Liver (tissue), 8 donors: ENCODE measurements at regions not wholly inside any gene's neighbourhood (a gene's known extent, or its start where the extent isn't known, plus 50 kb on each side); places are given as distances from the start of the nearest gene placed in this dataset.

Experiments
- DNase-seq: peaks from one replicate; pipeline ENCODE4 v3.0.0-alpha.2; 2017; ENCODE audit warnings: low spot score
- H3K27ac ChIP-seq, 2 donors: one replicate each; pipeline ENCODE4 v1.7.0; 2013; ENCODE audit warnings: inconsistent platforms in 2 of 2, low read length in 2 of 2, control low read depth in 1 of 2, low read depth in 1 of 2, mild to moderate bottlenecking in 1 of 2
- H3K27me3 ChIP-seq, 4 donors: one replicate each; pipeline versions ENCODE4 v1.6.1 to v1.7.0; 2013; ENCODE audit warnings: low read length in 3 of 4, inconsistent platforms in 1 of 4, mild to moderate bottlenecking in 1 of 4, moderate library complexity in 1 of 4; ENCODE audit not compliant: control insufficient read depth in 4 of 4, insufficient read depth in 4 of 4
- H3K36me3 ChIP-seq, 4 donors: one replicate each; pipeline versions ENCODE4 v1.6.1 to v1.7.0; 2013; ENCODE audit warnings: low read length in 3 of 4, mild to moderate bottlenecking in 3 of 4, low read depth in 1 of 4, moderate library complexity in 1 of 4; ENCODE audit not compliant: control insufficient read depth in 4 of 4, insufficient read depth in 3 of 4
- H3K4me1 ChIP-seq, 4 donors: one replicate each; pipeline versions ENCODE4 v1.6.1 to v1.7.0; 2013; ENCODE audit warnings: low read length in 3 of 4, mild to moderate bottlenecking in 3 of 4, moderate library complexity in 1 of 4; ENCODE audit not compliant: control insufficient read depth in 4 of 4, insufficient read depth in 4 of 4
- H3K4me3 ChIP-seq, 3 donors: one replicate each; pipeline versions ENCODE4 v1.6.1 to v1.7.0; 2013; ENCODE audit warnings: low read length in 3 of 3, control low read depth in 1 of 3, low read depth in 1 of 3, mild to moderate bottlenecking in 1 of 3
- H3K9ac ChIP-seq, 2 donors: one replicate each; pipeline ENCODE4 v1.7.0; 2013; ENCODE audit warnings: low read length in 2 of 2, mild to moderate bottlenecking in 2 of 2, moderate library complexity in 2 of 2, control low read depth in 1 of 2, low read depth in 1 of 2
- H3K9me3 ChIP-seq, 4 donors: one replicate each; pipeline versions ENCODE4 v1.6.1 to v1.7.0; 2013; ENCODE audit warnings: low read length in 3 of 4; ENCODE audit not compliant: control insufficient read depth in 4 of 4
- EGR1 ChIP-seq, 2 donors: IDR thresholded peaks; 2 replicates each; pipeline ENCODE4 v1.6.1; 2016 to 2018; ENCODE audit warnings: antibody characterized with exemption in 2 of 2, low read depth in 2 of 2
- FOXA1 ChIP-seq: IDR thresholded peaks from 2 replicates; pipeline ENCODE4 v1.6.1; 2016; ENCODE audit warnings: antibody characterized with exemption
- FOXA2 ChIP-seq: IDR thresholded peaks from 2 replicates; pipeline ENCODE4 v1.6.1; 2016; ENCODE audit warnings: antibody characterized with exemption
- GABPA ChIP-seq, 2 donors: IDR thresholded peaks in 1 of 2; conservative IDR thresholded peaks in 1 of 2; 2 replicates each; pipeline ENCODE4 v1.6.1; 2016; ENCODE audit warnings: antibody characterized with exemption in 2 of 2, mild to moderate bottlenecking in 1 of 2, moderate library complexity in 1 of 2
- HNF4A ChIP-seq, 2 donors: conservative IDR thresholded peaks; 2 replicates each; pipeline ENCODE4 v1.6.1; 2016; ENCODE audit warnings: antibody characterized with exemption in 2 of 2, mild to moderate bottlenecking in 2 of 2
- HNF4G ChIP-seq: IDR thresholded peaks from 2 replicates; pipeline ENCODE4 v1.6.1; 2016; ENCODE audit warnings: antibody characterized with exemption
- JUND ChIP-seq, 2 donors: IDR thresholded peaks; 2 replicates each; pipeline ENCODE4 v1.6.1; 2016; ENCODE audit warnings: antibody characterized with exemption in 2 of 2
- NR2F2 ChIP-seq: IDR thresholded peaks from 2 replicates; pipeline ENCODE4 v1.6.1; 2016; ENCODE audit warnings: antibody characterized with exemption
- RAD21 ChIP-seq, 2 donors: IDR thresholded peaks; 2 replicates each; pipeline ENCODE4 v1.6.1; 2016; ENCODE audit warnings: antibody characterized with exemption in 2 of 2, mild to moderate bottlenecking in 2 of 2
- RXRA ChIP-seq, 2 donors: IDR thresholded peaks; 2 replicates each; pipeline ENCODE4 v1.6.1; 2017 to 2018; ENCODE audit warnings: antibody characterized with exemption in 2 of 2, mild to moderate bottlenecking in 1 of 2
- SP1 ChIP-seq: IDR thresholded peaks from 2 replicates; pipeline ENCODE4 v1.6.1; 2018; ENCODE audit warnings: antibody characterized with exemption, mild to moderate bottlenecking
- TAF1 ChIP-seq: conservative IDR thresholded peaks from 2 replicates; pipeline ENCODE4 v1.6.1; 2016; ENCODE audit warnings: antibody characterized with exemption, mild to moderate bottlenecking
- YY1 ChIP-seq: IDR thresholded peaks from 2 replicates; pipeline ENCODE4 v1.6.1; 2016; ENCODE audit warnings: antibody characterized with exemption, mild to moderate bottlenecking
- WGBS: extraction: QIAGEN DNeasy Blood & Tissue Kit; methylation state at CpG from one replicate; pipeline ENCODE4 v1.1.7; 2013; 5-methylcytosine and 5-hydroxymethylcytosine counted together
- TF ChIP-seq, protein P1 (sequence below): IDR thresholded peaks from 2 replicates; pipeline ENCODE4 v1.6.1; 2016; ENCODE audit warnings: antibody characterized with exemption
- TF ChIP-seq, protein P2 (sequence below): fragments of 150-350 bp; IDR thresholded peaks from 2 replicates; pipeline ENCODE4 v1.5.1; 2017; ENCODE audit warnings: improper control_type of control experiment, low read depth, low read length; ENCODE audit not compliant: missing input control
- TF ChIP-seq, protein P3 (sequence below): IDR thresholded peaks from 2 replicates; pipeline ENCODE4 v1.6.1; 2016; ENCODE audit warnings: antibody characterized with exemption, mild to moderate bottlenecking
- TF ChIP-seq, protein P4 (sequence below): IDR thresholded peaks from 2 replicates; pipeline ENCODE4 v1.6.1; 2016; ENCODE audit warnings: antibody characterized with exemption
- TF ChIP-seq, protein P5 (sequence below): IDR thresholded peaks from 2 replicates; pipeline ENCODE4 v1.6.1; 2016; ENCODE audit warnings: antibody characterized with exemption
- donor health status: healthy.
- donor health status: healthy.
- donor health status: healthy.
- donor health status: healthy.
- donor health status: healthy.

DNA sequence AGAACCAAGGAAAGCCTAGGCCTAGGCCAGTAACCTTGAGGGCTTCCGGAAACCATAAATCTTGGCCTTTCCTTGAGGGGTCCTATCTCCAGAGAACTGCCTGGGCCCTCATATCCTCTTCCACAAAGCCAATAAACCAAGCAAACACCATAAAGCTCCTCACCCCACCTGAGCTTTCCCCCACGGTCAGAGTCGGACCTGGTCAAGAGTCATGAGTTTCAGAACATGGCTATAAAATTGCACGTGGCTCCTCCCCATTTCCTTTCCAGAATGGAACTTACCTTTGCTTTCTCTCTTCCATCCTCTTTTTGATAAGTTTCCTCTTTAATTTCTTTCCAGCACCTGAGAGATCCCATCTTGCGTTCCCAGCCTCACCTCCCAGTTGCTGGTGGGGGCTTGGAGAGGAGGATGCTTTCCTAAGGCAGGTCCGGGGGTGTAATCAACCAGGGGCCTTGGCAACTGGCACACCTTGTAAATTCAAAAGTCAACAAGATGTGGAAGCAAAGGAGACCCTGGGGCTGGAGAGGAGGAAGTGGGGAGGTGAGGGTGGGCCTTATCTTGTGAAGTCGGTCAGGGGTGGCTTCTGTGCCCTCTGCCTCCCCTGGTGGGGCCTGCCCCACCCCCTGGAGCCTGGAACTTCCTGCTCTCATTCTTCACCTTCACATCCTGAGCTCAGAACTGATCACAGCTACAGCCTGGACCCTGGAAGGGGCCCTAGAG, 259.9 kb downstream of the FOXD2 start:
- H3K4me3 ChIP-seq: no peak overlapping the region
- H3K27ac ChIP-seq: no peak overlapping the region
- no peak overlapping the region for H3K9ac ChIP-seq

DNA sequence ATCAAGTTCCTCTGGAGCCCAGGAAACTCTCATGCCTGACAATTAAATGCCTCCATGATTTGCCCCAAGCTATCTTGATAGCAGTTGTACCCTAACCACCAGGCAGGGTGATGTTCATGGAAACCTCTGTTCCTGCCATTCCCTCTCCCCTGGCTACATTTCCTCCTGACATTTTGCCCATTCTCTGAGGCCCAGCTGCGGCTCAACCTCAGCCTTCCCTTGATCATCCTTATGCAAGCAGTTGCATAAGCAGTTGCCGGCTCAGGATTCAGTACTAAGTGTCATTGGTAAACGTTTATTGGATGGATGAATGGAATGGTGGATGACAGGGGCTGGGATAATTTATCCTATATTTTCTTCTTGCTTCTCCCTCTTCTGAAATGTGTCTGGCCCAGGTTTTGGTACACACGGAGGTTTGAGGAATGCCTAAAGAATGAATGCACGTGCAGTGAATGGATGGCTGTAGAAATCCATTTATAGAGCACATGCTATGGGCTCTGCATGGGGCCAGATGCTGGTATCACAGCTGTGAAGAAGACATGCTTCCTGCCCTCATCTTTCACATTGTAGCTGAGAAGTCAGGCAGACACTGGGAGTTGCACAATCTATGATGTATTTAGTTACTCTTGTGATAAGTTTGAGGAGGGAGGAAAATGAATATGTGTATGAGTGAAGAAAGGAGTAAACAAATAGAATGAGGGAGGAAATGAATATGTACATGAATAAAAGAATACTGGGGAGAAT, 261.8 kb downstream of the FOXD2 start:
- Histone ChIP-seq H3K9me3 (no peaks in the 10 kb centered on the region), H3K4me3 (no peak overlapping the region), H3K27me3 (no peaks in the 10 kb centered on the region), H3K4me1 (peaks cover 0 to 5% (median 4%) of the 10 kb centered on the region in 4 donors), H3K9ac (no peak overlapping the region), H3K36me3 (no peaks in the 10 kb centered on the region), H3K27ac (no peak overlapping the region)
- no peak for DNase-seq
- WGBS: 70% methylated on average over 5 of the region's 5 CpGs
- TF ChIP-seq HNF4G (no peak), EGR1 (IDR thresholded peaks at IDR 0.05; ENCODE audit: low read depth in 2 of 2) (no peak), RAD21 (IDR thresholded peaks at IDR 0.05) (no peak), RXRA (IDR thresholded peaks at IDR 0.05) (no peak), FOXA2 (no peak), HNF4A (conservative IDR thresholded peaks at IDR 0.05) (no peak), JUND (IDR thresholded peaks at IDR 0.05) (no peak), TAF1 (no peak), SP1 (no peak), GABPA (IDR thresholded peaks at IDR 0.05 in 1 of 2, conservative IDR thresholded peaks at IDR 0.05 in 1 of 2) (no peak), YY1 (no peak), FOXA1 (no peak), NR2F2 (no peak)
- TF ChIP-seq, protein P1, sequence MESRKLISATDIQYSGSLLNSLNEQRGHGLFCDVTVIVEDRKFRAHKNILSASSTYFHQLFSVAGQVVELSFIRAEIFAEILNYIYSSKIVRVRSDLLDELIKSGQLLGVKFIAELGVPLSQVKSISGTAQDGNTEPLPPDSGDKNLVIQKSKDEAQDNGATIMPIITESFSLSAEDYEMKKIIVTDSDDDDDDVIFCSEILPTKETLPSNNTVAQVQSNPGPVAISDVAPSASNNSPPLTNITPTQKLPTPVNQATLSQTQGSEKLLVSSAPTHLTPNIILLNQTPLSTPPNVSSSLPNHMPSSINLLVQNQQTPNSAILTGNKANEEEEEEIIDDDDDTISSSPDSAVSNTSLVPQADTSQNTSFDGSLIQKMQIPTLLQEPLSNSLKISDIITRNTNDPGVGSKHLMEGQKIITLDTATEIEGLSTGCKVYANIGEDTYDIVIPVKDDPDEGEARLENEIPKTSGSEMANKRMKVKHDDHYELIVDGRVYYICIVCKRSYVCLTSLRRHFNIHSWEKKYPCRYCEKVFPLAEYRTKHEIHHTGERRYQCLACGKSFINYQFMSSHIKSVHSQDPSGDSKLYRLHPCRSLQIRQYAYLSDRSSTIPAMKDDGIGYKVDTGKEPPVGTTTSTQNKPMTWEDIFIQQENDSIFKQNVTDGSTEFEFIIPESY: no peak
- TF ChIP-seq, protein P2, sequence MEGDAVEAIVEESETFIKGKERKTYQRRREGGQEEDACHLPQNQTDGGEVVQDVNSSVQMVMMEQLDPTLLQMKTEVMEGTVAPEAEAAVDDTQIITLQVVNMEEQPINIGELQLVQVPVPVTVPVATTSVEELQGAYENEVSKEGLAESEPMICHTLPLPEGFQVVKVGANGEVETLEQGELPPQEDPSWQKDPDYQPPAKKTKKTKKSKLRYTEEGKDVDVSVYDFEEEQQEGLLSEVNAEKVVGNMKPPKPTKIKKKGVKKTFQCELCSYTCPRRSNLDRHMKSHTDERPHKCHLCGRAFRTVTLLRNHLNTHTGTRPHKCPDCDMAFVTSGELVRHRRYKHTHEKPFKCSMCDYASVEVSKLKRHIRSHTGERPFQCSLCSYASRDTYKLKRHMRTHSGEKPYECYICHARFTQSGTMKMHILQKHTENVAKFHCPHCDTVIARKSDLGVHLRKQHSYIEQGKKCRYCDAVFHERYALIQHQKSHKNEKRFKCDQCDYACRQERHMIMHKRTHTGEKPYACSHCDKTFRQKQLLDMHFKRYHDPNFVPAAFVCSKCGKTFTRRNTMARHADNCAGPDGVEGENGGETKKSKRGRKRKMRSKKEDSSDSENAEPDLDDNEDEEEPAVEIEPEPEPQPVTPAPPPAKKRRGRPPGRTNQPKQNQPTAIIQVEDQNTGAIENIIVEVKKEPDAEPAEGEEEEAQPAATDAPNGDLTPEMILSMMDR: no peak
- TF ChIP-seq, protein P3, sequence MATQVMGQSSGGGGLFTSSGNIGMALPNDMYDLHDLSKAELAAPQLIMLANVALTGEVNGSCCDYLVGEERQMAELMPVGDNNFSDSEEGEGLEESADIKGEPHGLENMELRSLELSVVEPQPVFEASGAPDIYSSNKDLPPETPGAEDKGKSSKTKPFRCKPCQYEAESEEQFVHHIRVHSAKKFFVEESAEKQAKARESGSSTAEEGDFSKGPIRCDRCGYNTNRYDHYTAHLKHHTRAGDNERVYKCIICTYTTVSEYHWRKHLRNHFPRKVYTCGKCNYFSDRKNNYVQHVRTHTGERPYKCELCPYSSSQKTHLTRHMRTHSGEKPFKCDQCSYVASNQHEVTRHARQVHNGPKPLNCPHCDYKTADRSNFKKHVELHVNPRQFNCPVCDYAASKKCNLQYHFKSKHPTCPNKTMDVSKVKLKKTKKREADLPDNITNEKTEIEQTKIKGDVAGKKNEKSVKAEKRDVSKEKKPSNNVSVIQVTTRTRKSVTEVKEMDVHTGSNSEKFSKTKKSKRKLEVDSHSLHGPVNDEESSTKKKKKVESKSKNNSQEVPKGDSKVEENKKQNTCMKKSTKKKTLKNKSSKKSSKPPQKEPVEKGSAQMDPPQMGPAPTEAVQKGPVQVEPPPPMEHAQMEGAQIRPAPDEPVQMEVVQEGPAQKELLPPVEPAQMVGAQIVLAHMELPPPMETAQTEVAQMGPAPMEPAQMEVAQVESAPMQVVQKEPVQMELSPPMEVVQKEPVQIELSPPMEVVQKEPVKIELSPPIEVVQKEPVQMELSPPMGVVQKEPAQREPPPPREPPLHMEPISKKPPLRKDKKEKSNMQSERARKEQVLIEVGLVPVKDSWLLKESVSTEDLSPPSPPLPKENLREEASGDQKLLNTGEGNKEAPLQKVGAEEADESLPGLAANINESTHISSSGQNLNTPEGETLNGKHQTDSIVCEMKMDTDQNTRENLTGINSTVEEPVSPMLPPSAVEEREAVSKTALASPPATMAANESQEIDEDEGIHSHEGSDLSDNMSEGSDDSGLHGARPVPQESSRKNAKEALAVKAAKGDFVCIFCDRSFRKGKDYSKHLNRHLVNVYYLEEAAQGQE: no peak
- TF ChIP-seq, protein P4, sequence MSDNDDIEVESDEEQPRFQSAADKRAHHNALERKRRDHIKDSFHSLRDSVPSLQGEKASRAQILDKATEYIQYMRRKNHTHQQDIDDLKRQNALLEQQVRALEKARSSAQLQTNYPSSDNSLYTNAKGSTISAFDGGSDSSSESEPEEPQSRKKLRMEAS: no peak
- TF ChIP-seq, protein P5, sequence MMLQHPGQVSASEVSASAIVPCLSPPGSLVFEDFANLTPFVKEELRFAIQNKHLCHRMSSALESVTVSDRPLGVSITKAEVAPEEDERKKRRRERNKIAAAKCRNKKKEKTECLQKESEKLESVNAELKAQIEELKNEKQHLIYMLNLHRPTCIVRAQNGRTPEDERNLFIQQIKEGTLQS: no peak

More for the DNA sequence above, 259.9 kb downstream of the FOXD2 start:
- Histone ChIP-seq H3K27me3 (no peaks in the 10 kb centered on the region), H3K36me3 (no peaks in the 10 kb centered on the region), H3K9me3 (no peaks in the 10 kb centered on the region), H3K4me1 (peaks cover 0 to 5% (median 4%) of the 10 kb centered on the region in 4 donors)
- DNase-seq: no peak
- 87% methylated on average over 7 of the region's 7 CpGs for WGBS
- no peak for TF ChIP-seq HNF4A (conservative IDR thresholded peaks at IDR 0.05)
- no peak for TF ChIP-seq RXRA (IDR thresholded peaks at IDR 0.05)
- no peak for TF ChIP-seq TAF1
- TF ChIP-seq, protein P4: no peak
